ENCODE measurements at regions not wholly inside any gene's neighbourhood (a gene's known extent, or its start where the extent isn't known, plus 50 kb on each side); places are given as distances from the start of the nearest gene placed in this dataset.

DNA sequence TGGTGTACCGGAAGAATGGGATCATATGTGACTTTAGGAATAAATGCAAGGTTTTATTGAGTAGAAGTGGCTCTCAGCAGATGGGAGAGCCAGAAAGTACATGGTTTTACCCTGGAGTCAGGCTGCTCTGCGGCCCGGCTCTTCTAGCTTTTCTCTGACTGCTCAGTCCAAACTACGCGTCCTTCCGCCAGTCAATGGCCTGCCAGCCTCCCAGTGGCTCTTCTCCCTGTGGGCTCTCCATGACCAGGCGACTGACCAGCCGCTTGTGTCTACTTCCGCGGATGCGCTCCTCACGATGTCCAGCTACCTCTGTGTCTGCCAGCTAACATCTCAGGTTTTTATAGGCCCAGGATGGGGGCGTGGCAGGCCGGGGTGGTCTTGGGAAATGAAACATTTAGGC is 220.4 kb downstream of the VAPA start:
- TF ChIP-seq, protein P1, sequence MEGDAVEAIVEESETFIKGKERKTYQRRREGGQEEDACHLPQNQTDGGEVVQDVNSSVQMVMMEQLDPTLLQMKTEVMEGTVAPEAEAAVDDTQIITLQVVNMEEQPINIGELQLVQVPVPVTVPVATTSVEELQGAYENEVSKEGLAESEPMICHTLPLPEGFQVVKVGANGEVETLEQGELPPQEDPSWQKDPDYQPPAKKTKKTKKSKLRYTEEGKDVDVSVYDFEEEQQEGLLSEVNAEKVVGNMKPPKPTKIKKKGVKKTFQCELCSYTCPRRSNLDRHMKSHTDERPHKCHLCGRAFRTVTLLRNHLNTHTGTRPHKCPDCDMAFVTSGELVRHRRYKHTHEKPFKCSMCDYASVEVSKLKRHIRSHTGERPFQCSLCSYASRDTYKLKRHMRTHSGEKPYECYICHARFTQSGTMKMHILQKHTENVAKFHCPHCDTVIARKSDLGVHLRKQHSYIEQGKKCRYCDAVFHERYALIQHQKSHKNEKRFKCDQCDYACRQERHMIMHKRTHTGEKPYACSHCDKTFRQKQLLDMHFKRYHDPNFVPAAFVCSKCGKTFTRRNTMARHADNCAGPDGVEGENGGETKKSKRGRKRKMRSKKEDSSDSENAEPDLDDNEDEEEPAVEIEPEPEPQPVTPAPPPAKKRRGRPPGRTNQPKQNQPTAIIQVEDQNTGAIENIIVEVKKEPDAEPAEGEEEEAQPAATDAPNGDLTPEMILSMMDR (IDR thresholded peaks at IDR 0.05; ENCODE audit: insufficient read depth, low read length), result no peak
- no peak for TF ChIP-seq POLR2AphosphoS5 (IDR thresholded peaks at IDR 0.05; ENCODE audit: low read depth)

Measured in HL-60 (cell line).